ENCODE measurements at regions not wholly inside any gene's neighbourhood (a gene's known extent, or its start where the extent isn't known, plus 50 kb on each side); places are given as distances from the start of the nearest gene placed in this dataset.

GRCh38 chr12:126998747-126999285 lies 1268.2 kb upstream of the TMEM132C start:
- no peak for TF ChIP-seq POLR2A (IDR thresholded peaks at IDR 0.05; ENCODE audit: low read depth, low read length)
- FAIRE-seq (no peak), DNase-seq (ENCODE audit: insufficient read length, low spot score) (no peak)

DNA sequence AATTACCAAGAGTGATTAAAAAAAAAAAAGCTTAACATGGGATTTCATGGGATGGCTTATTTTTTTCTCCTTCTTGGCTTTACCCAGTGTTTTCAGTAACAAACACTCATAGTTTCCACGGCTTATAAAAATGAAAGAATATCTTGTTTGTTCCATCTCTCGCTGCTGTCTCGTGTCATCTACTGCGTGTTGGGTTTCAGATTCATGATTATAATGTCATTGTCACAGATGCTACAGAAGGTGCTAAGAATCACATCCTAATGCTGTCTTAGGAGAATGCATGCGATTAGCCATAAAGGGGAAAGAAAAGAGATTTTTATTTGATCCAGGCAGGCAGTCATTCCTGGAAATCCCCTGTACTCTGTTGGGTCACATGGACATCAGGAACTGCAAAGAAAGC lies 1267.6 kb upstream of the TMEM132C start:
- no peak for TF ChIP-seq POLR2A (IDR thresholded peaks at IDR 0.05; ENCODE audit: low read depth, low read length)
- DNase-seq (ENCODE audit: insufficient read length, low spot score), result no peak
- no peak for FAIRE-seq

DNA sequence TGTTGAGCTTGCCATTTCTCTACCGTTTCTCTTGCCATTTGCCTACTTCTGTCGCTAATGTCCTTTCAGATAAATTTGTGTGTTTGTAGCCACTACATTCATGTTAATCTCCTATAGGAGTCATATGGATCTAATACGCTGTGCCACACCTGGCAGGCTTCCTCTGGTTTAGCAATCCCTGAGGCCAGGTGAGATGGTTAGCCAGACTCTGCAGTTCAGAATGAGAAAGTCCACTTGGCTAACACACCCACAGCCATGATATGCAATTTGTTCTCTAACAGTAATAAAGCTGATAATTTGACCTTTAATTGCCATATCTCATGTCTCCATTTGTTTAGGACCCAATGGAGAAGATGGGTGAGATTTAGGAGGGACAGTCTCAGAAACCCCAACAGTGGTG lies 1261.6 kb upstream of the TMEM132C start:
- TF ChIP-seq POLR2A (IDR thresholded peaks at IDR 0.05; ENCODE audit: low read depth, low read length), result no peak
- FAIRE-seq, result no peak
- DNase-seq (ENCODE audit: insufficient read length, low spot score), result no peak

DNA sequence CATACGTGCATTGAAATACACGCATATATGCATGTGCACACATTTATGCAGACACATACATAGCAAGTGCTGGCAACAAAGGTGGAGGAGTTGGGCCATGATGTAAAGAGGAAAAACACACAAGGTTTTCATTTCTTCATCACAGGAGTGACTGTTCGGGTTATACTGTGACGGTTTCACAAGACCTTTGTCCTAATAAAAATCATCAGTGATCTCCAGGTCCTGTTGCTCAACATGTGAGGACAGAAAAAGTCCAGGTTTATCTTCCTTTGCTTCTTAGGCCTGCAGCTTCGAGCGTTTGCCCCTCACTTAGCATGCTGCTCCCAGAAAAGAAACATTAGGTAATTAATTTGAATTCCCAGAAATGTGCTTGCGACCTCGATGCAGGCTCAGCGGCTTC lies 1260.0 kb upstream of the TMEM132C start:
- no peak for FAIRE-seq
- no peak for TF ChIP-seq POLR2A (IDR thresholded peaks at IDR 0.05; ENCODE audit: low read depth, low read length)
- DNase-seq (ENCODE audit: insufficient read length, low spot score), result no peak

DNA sequence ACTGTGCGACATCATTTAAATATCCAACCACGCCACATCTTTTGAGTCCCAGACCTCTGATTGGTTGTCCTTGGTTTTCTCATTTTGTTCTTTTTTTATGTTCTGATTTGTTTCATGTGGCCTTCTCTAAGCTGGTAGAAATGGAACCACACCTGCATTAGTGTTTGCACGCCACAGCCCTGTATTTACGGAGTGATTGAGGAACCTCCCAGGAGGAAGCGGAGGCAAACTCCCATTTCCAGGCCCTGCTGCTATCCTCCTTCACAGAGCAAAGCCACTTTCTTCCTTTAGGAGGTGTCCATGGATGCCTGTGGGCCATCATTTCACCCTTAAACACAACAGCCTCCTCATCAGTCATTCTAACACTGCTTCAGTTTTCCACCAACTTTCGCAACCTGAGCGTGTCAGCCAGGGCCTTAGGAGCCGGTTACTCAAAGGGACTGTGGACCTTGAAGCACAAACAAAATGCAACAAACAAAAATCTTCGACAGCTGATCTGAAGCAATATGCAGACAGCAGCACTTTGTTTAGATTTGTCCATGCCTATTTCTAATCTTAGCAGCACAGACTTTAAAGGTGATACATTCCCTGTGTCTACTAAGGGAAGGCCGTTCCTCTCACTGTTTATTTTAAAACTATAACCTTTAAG lies 1258.1 kb upstream of the TMEM132C start:
- no peak for TF ChIP-seq POLR2A (IDR thresholded peaks at IDR 0.05; ENCODE audit: low read depth, low read length)
- no peak for FAIRE-seq
- DNase-seq (ENCODE audit: insufficient read length, low spot score), result no peak

DNA sequence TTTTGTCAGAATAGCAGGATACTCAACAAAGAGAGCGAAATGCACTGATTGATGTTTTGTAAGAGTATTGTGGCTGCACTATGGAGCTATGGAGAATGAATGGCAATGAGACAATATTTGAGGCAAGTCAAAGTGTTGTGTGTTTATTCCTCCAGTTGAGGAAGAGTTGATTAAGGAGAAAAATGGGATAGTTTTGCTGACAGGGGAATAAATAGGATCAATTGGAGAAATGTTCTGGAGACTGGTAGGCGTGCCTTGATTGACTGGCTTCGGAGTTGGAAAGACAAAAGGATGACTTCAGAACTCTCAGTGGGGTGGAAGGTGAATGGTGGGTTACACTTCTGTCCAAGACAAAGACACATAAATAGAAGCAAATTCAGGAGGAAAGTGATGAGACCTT lies 1254.9 kb upstream of the TMEM132C start:
- no peak for TF ChIP-seq POLR2A (IDR thresholded peaks at IDR 0.05; ENCODE audit: low read depth, low read length)
- no peak for DNase-seq (ENCODE audit: insufficient read length, low spot score)
- FAIRE-seq, result no peak

DNA sequence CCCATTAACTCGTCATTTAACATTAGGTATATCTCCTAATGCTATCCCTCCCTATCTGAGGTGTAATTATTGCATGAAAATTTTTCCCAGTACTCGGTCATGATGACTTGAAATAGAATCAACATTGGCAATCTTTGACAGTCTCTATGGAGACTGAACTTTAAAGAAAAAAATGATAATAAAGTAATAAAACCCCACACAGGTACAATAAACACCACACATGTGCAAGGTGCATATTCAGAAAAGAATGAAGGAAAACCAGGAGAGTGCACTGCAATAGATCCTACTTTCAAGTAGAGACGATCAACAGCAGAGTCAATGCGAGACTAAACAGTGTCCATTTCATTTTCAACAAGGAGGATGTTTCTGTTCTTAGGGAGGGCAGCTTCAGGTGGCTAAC lies 1253.8 kb upstream of the TMEM132C start:
- DNase-seq (ENCODE audit: insufficient read length, low spot score) (no peak), FAIRE-seq (no peak)
- no peak for TF ChIP-seq POLR2A (IDR thresholded peaks at IDR 0.05; ENCODE audit: low read depth, low read length)

DNA sequence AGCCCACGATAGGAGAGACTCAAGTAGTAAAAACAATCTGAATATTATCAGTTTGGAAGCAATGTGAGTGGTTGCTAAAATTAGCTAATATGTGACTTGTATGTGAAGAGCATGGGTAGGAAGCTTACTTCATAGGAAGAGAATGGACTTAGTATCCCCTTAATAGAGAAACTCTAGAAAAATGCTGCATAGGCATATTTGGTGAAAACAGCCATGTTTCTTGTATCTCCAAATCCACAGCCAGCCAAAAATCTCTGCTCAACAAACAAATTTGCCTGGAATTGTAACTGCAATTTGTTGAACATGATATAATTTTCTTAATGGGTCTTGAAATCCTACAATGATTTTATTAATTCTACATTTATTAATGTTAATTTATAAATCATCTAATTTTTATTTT lies 1252.9 kb upstream of the TMEM132C start:
- no peak for FAIRE-seq
- no peak for DNase-seq (ENCODE audit: insufficient read length, low spot score)
- no peak for TF ChIP-seq POLR2A (IDR thresholded peaks at IDR 0.05; ENCODE audit: low read depth, low read length)

GRCh38 chr12:127024791-127025190 lies 1242.2 kb upstream of the TMEM132C start:
- no peak for FAIRE-seq
- no peak for TF ChIP-seq POLR2A (IDR thresholded peaks at IDR 0.05; ENCODE audit: low read depth, low read length)
- DNase-seq (ENCODE audit: insufficient read length, low spot score), result no peak

- no peak for FAIRE-seq
- no peak for TF ChIP-seq POLR2A (IDR thresholded peaks at IDR 0.05; ENCODE audit: low read depth, low read length)
- no peak for DNase-seq (ENCODE audit: insufficient read length, low spot score)
Observed at GRCh38 chr12:127025545-127025944, 1241.4 kb upstream of the TMEM132C start.

- DNase-seq (ENCODE audit: insufficient read length, low spot score) (no peak), FAIRE-seq (no peak)
- no peak for TF ChIP-seq POLR2A (IDR thresholded peaks at IDR 0.05; ENCODE audit: low read depth, low read length)
Observed at GRCh38 chr12:127035011-127035879, 1231.7 kb upstream of the TMEM132C start.

GRCh38 chr12:127038152-127038551 lies 1228.8 kb upstream of the TMEM132C start:
- TF ChIP-seq POLR2A (IDR thresholded peaks at IDR 0.05; ENCODE audit: low read depth, low read length), result no peak
- DNase-seq (ENCODE audit: insufficient read length, low spot score), result no peak
- no peak for FAIRE-seq

DNA sequence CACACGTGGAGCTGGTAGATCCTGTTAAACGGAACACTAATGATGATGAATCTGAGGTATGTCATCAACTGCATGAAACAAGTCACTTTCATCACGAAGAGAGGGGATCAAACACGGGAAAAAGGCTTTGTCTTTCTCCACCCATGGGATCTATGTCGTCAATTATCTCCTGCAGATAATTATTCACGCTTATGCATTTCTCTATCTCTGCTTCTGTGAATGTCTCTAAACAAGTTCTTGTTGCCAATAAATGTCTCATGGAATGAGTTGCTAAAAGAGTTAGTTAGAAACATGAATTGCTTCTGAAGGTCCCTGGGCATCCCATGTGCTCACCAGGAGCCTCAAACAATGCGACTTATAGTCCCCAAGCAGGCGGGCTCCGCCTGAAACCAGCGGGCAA lies 1228.2 kb upstream of the TMEM132C start:
- no peak for TF ChIP-seq POLR2A (IDR thresholded peaks at IDR 0.05; ENCODE audit: low read depth, low read length)
- FAIRE-seq (no peak), DNase-seq (ENCODE audit: insufficient read length, low spot score) (no peak)

DNA sequence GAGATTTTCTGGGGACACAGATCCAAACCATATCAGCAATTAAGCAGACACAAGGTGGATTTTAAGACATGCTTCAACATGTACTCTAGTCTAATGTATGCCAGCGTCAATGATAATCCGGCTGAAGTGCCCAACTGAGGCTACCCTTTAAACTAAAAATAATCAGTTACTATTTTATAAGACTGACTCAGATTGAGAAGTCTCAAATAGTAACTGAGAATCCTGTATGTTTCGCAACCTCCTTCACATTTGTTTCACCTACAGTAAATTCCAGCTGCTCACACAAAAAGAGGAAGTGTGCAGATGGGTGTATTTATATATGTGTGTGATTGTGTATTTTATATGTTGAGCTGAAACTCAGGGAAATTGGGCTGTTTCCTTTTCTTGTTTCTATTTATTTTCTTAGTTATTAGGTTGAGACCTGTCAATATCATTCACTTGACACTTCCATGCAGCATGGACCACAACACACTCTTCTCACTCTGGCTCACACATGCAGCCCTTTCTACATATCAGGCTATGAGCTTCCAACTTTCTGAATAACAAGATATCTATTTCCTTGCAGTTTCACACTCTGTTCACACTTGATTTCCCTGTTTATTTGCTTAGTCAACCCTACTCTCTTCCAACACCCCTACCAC lies 1224.9 kb upstream of the TMEM132C start:
- DNase-seq (ENCODE audit: insufficient read length, low spot score), result no peak
- TF ChIP-seq POLR2A (IDR thresholded peaks at IDR 0.05; ENCODE audit: low read depth, low read length), result no peak
- no peak for FAIRE-seq

All from H54 (cell line).